ENCODE measurements at regions not wholly inside any gene's neighbourhood (a gene's known extent, or its start where the extent isn't known, plus 50 kb on each side); places are given as distances from the start of the nearest gene placed in this dataset.
"Not testable (repeated sequence)": the region's sequence is repeated elsewhere in the genome, so short reads cannot be mapped to it uniquely, and the experiment has no call there.

GRCh38 chr11:90650153-90650552 lies 427.3 kb upstream of the CHORDC1 start:
- H3K4me3 ChIP-seq = no peak overlapping the region
- 0 to 100% (median 77%) methylated on average over 1 to 2 of the region's 2 CpGs; no CpG with 5 or more reads in 2 of the 10 experiments for WGBS, 10 experiments
- no peak overlapping the region for H3K27ac ChIP-seq
- in situ Hi-C loops (cut with MboI; ENCODE audit: low pct_unique_long_range_greater_than_20kb in 2 of 9, low sequenced_read_pairs in 9 of 9, unreplicated experiment in 9 of 9) = no loop called here
- H3K4me1 ChIP-seq (replicated peaks in 1 of 2) = peaks cover 0 to 2% of the 10 kb centered on the region in 2 donors
- ATAC-seq (replicated peaks in 6 of 8) = peak in 5 of 8 experiments; percentile 15 to 63 (median 38)

DNA sequence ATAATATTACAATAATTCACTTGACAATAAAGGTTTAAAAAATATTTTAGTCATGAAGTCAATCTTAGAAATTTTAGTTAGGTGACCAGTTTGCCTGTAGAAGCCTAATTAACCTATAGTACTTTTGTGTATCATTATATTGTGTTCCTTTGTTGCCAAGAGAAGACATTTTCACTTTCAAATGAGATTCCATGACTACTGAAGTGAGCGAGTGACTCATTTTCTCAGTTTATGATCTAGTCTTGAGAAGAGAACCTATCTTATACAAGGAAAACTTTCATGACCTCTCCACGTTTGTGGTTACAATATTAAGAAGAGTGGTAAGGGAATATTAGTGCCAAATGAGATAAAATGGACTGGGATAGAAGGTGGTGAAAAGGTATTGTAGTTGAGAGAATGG lies 423.9 kb upstream of the CHORDC1 start:
- in situ Hi-C loops (cut with MboI; ENCODE audit: low pct_unique_long_range_greater_than_20kb in 2 of 9, low sequenced_read_pairs in 9 of 9, unreplicated experiment in 9 of 9) = no loop called here
- WGBS, 10 experiments = 0 to 100% (median 80%) methylated on average over 1 to 2 of the region's 2 CpGs; no CpG with 5 or more reads in 1 of the 10 experiments
- H3K4me1 ChIP-seq (replicated peaks in 1 of 2) = peaks cover 0 to 2% of the 10 kb centered on the region in 2 donors
- no peak for ATAC-seq (replicated peaks in 6 of 8)
- no peak overlapping the region for H3K4me3 ChIP-seq
- H3K27ac ChIP-seq = no peak overlapping the region

DNA sequence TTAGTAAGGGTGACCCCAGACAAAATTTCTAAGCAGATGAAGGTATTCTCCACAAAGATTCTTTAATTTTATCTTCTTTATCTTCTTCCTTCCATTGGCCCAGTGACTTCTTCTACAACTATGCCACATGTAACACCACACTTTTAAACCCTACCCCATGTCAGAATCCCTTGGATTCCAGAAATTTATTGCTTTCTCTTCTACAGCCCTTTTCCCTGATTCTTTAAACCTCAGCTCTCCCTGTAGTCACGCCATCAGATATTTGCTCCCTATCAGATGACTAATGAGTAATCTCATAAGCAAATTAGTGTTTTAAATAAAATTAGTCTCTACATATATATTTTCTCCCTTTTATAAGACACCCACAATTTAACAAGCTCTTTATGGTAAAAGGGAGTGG lies 423.4 kb upstream of the CHORDC1 start:
- no peak overlapping the region for H3K4me3 ChIP-seq
- in situ Hi-C loops (cut with MboI; ENCODE audit: low pct_unique_long_range_greater_than_20kb in 2 of 9, low sequenced_read_pairs in 9 of 9, unreplicated experiment in 9 of 9) = no loop called here
- WGBS, 10 experiments = 0 to 100% (median 75%) methylated on average over 1 of the region's 1 CpG; no CpG with 5 or more reads in 1 of the 10 experiments
- no peak overlapping the region for H3K27ac ChIP-seq
- peaks cover 0 to 2% of the 10 kb centered on the region in 2 donors for H3K4me1 ChIP-seq (replicated peaks in 1 of 2)
- no peak for ATAC-seq (replicated peaks in 6 of 8)

DNA sequence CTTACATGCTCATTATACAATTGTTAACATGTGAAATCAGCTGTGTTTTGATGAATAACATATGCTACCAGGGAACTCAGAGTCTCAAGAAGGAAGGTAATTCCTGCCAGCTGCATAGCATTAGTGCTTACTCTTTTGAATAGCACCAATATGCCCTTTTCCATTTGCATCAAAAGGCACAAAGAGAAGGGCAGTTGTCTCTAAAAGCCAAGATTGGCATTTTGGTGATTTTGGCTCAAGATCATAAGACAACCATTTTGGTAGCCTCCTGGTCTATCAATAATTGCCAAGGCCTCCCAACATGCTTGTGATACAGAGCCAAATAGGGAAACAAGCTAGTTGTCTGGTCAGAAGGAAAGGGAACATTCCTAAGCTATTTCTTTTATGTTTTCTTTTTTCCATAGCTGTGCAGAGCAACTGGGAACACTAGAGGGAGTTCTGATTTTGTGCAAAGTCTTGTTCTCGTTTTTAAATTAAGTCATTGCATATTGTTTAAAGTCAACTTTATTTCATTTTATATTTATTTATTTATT lies 416.7 kb upstream of the CHORDC1 start:
- Histone ChIP-seq H3K4me1 (replicated peaks in 1 of 2) (no peaks in the 10 kb centered on the region), H3K27ac (no peak overlapping the region), H3K4me3 (no peak overlapping the region)
- peak in 2 of 8 experiments; percentile 61 to 67 for ATAC-seq (replicated peaks in 6 of 8)
- in situ Hi-C loops (cut with MboI; ENCODE audit: low pct_unique_long_range_greater_than_20kb in 2 of 9, low sequenced_read_pairs in 9 of 9, unreplicated experiment in 9 of 9) = no loop called here
- WGBS, 10 experiments = 0 to 33% (median 0%) methylated on average over 1 of the region's 1 CpG; no CpG with 5 or more reads in 2 of the 10 experiments

GRCh38 chr11:90635886-90636285 lies 413.0 kb upstream of the CHORDC1 start:
- H3K4me1 ChIP-seq (replicated peaks in 1 of 2) = no peaks in the 10 kb centered on the region
- WGBS, 10 experiments = 0 to 100% (median 86%) methylated on average over 1 of the region's 1 CpG; no CpG with 5 or more reads in 5 of the 10 experiments
- no peak for ATAC-seq (replicated peaks in 6 of 8)
- no peak overlapping the region for H3K4me3 ChIP-seq
- in situ Hi-C loops (cut with MboI; ENCODE audit: low pct_unique_long_range_greater_than_20kb in 2 of 9, low sequenced_read_pairs in 9 of 9, unreplicated experiment in 9 of 9) = no loop called here
- H3K27ac ChIP-seq = no peak overlapping the region

DNA sequence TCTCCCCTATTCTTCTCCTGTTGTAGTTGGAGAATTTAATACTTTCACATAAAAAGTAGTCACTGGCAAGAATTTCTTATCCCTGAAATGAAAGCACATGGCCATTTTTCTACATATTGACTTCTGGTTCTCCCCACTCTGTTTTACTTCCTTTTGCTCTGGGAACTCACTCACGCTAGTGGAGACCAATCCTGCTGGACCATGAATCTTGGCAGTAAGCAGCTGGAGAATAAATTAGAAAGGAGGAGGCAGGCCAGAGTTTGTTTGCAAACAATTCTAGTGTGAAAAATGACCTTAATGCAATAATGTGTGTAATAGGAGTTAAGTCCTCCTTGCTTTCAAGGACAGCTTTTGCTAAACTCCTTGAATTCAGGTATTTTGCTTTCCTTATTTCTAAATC lies 412.3 kb upstream of the CHORDC1 start:
- Histone ChIP-seq H3K4me1 (replicated peaks in 1 of 2) (no peaks in the 10 kb centered on the region), H3K27ac (no peak overlapping the region), H3K4me3 (no peak overlapping the region)
- in situ Hi-C loops (cut with MboI; ENCODE audit: low pct_unique_long_range_greater_than_20kb in 2 of 9, low sequenced_read_pairs in 9 of 9, unreplicated experiment in 9 of 9) = no loop called here
- WGBS, 10 experiments = 0 to 100% (median 69%) methylated on average over 1 of the region's 1 CpG; no CpG with 5 or more reads in 2 of the 10 experiments
- ATAC-seq (replicated peaks in 6 of 8) = peak in 1 of 8 experiments; percentile 34

DNA sequence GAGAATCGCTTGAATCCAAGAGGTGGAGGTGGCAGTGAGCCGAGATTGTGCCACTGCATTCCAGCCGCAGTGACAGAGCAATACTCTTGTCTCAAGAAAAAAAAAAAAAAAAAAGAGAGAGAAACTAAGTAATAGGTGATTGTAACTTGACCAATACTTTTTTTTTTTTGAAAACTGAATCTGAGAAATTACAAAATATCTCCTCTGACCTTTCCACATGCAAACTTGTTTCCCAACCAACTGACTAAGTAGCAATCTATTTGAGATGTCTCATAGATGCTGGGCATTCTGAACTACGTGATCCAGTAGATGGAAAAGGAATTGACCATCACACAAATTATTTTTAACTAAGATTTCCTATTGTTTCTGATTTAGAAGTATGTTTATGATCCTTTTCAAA lies 407.3 kb upstream of the CHORDC1 start:
- H3K4me3 ChIP-seq = no peak overlapping the region
- no peak overlapping the region for H3K27ac ChIP-seq
- in situ Hi-C loops (cut with MboI; ENCODE audit: low pct_unique_long_range_greater_than_20kb in 2 of 9, low sequenced_read_pairs in 9 of 9, unreplicated experiment in 9 of 9) = no loop called here
- ATAC-seq (replicated peaks in 6 of 8) = no peak
- no peaks in the 10 kb centered on the region for H3K4me1 ChIP-seq (replicated peaks in 1 of 2)
- WGBS, 10 experiments = 0 to 100% (median 78%) methylated on average over 1 to 4 of the region's 4 CpGs

DNA sequence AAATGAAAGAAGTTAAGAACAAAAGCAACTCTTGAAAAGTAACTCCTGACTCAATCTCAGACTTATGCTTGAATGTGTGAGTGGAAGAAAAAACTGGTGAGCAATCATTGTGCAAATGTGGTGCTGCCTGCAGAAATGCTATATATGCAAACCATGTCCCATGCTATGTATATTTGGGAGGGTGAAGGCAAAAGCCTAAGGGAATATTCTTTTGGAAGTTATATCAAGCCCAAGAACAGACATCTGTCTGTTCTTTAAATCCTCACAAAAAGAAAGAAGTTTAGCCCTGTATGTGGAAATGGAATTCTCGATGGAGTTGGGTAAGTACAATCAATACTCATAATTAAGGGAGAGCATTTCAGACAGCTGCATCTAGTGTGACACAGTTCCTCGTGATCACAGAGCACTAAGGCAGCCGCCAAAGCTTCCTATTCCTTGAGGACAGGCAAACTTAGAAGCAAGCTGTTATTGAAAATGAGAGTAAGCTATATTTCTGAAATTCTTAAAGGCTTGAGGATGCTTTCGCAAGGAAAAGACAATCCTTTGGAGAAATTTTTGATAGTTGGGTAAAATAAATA lies 406.5 kb upstream of the CHORDC1 start:
- Histone ChIP-seq H3K4me1 (replicated peaks in 1 of 2) (no peaks in the 10 kb centered on the region), H3K4me3 (no peak overlapping the region), H3K27ac (no peak overlapping the region)
- in situ Hi-C loops (cut with MboI; ENCODE audit: low pct_unique_long_range_greater_than_20kb in 2 of 9, low sequenced_read_pairs in 9 of 9, unreplicated experiment in 9 of 9) = no loop called here
- WGBS, 10 experiments = 10 to 100% (median 88%) methylated on average over 1 to 4 of the region's 4 CpGs; no CpG with 5 or more reads in 1 of the 10 experiments
- ATAC-seq (replicated peaks in 6 of 8) = peak in 2 of 8 experiments; percentile 21 to 93

DNA sequence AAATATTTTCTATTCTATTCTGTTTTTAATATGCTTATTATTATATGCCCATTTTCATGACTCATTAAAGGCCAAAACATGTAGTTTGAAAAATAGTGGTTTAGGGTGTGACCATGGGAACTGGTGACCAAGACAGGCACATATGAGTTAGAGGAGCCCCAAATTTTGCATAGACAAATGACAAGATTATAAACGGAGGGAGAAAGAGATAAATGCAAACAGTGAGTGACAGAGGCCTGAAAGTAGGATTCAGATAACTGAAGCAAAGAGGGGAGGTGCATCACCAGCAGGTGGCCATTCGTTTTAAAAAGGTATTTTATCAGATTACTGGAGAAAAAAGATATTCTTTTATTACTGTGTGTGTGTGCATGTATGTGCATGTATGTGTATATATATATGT lies 391.5 kb upstream of the CHORDC1 start:
- WGBS, 10 experiments = 0 to 100% (median 48%) methylated on average over 1 to 2 of the region's 2 CpGs; no CpG with 5 or more reads in 1 of the 10 experiments
- Histone ChIP-seq H3K4me1 (replicated peaks in 1 of 2) (no peaks in the 10 kb centered on the region), H3K4me3 (no peak overlapping the region), H3K27ac (no peak overlapping the region)
- in situ Hi-C loops (cut with MboI; ENCODE audit: low pct_unique_long_range_greater_than_20kb in 2 of 9, low sequenced_read_pairs in 9 of 9, unreplicated experiment in 9 of 9) = no loop called here
- ATAC-seq (replicated peaks in 6 of 8) = no peak

DNA sequence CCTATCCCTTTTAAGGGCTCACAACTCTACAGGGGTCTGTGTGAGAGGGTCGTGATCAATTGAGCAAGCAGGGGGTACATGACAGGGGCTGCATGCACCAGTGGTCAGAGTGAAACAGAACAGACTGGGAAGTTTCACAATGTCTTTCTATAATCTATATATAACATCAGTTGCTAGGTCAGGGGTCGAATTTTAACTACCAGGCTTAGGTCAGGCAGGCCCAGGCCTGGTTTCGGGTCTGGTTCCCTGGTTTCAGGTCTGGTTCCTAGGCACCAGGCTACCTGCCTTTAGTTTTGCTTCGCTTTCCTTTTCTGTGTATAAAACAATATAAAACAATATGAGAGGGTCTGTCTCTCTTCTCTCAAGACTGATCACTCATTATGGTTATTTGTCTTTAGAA lies 390.2 kb upstream of the CHORDC1 start:
- ATAC-seq (replicated peaks in 6 of 8); H3K4me3 ChIP-seq; in situ Hi-C loops (cut with MboI; ENCODE audit: low pct_unique_long_range_greater_than_20kb in 2 of 9, low sequenced_read_pairs in 9 of 9, unreplicated experiment in 9 of 9); H3K4me1 ChIP-seq (replicated peaks in 1 of 2); H3K27ac ChIP-seq: not testable (repeated sequence)
- 0 to 100% (median 75%) methylated on average over 1 to 4 of the region's 4 CpGs; no CpG with 5 or more reads in 2 of the 10 experiments for WGBS, 10 experiments

GRCh38 chr11:90606721-90607120 lies 383.9 kb upstream of the CHORDC1 start:
- Histone ChIP-seq H3K4me1 (replicated peaks in 1 of 2) (no peaks in the 10 kb centered on the region), H3K27ac (no peak overlapping the region), H3K4me3 (no peak overlapping the region)
- WGBS, 10 experiments = 0 to 100% (median 43%) methylated on average over 1 of the region's 1 CpG; no CpG with 5 or more reads in 3 of the 10 experiments
- in situ Hi-C loops (cut with MboI; ENCODE audit: low pct_unique_long_range_greater_than_20kb in 2 of 9, low sequenced_read_pairs in 9 of 9, unreplicated experiment in 9 of 9) = no loop called here
- peak in 1 of 8 experiments; percentile 11 for ATAC-seq (replicated peaks in 6 of 8)

GRCh38 chr11:90601261-90601660 lies 378.4 kb upstream of the CHORDC1 start:
- no peak for ATAC-seq (replicated peaks in 6 of 8)
- Histone ChIP-seq H3K4me1 (replicated peaks in 1 of 2) (no peaks in the 10 kb centered on the region), H3K4me3 (no peak overlapping the region), H3K27ac (no peak overlapping the region)
- in situ Hi-C loops (cut with MboI; ENCODE audit: low pct_unique_long_range_greater_than_20kb in 2 of 9, low sequenced_read_pairs in 9 of 9, unreplicated experiment in 9 of 9) = no loop called here
- 0 to 100% (median 40%) methylated on average over 1 of the region's 1 CpG; no CpG with 5 or more reads in 5 of the 10 experiments for WGBS, 10 experiments

- Histone ChIP-seq H3K27ac (no peak overlapping the region), H3K4me1 (replicated peaks in 1 of 2) (peaks cover 0 to 5% of the 10 kb centered on the region in 2 donors), H3K4me3 (no peak overlapping the region)
- in situ Hi-C loops (cut with MboI; ENCODE audit: low pct_unique_long_range_greater_than_20kb in 2 of 9, low sequenced_read_pairs in 9 of 9, unreplicated experiment in 9 of 9) = no loop called here
- ATAC-seq (replicated peaks in 6 of 8) = no peak
- 0 to 100% (median 62%) methylated on average over 1 of the region's 1 CpG; no CpG with 5 or more reads in 6 of the 10 experiments for WGBS, 10 experiments
These were observed 371.8 kb upstream of the CHORDC1 start for GRCh38 chr11:90594658-90595057.

DNA sequence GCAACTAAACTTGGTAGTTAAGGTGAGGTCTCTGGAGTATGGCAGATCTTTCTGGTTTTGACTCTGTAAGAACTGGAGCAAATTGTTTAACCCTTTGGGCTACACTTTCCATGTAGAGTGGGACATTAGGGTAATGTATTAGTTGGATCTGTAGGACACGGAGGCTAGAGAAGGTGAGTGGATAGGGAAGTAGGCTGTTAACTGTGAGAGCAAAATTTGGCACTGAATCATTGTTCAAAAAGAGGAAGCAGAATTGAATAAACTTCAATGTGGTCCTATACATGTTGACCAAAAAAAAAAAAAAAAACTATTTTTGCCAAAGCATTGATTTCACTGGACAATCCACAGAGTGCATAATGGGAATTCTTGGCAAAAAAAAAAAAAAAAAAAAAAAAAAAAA lies 370.2 kb upstream of the CHORDC1 start:
- Histone ChIP-seq H3K4me3 (no peak overlapping the region), H3K4me1 (replicated peaks in 1 of 2) (peaks cover 0 to 7% of the 10 kb centered on the region in 2 donors), H3K27ac (no peak overlapping the region)
- 20 to 100% (median 67%) methylated on average over 1 of the region's 1 CpG; no CpG with 5 or more reads in 1 of the 10 experiments for WGBS, 10 experiments
- in situ Hi-C loops (cut with MboI; ENCODE audit: low pct_unique_long_range_greater_than_20kb in 2 of 9, low sequenced_read_pairs in 9 of 9, unreplicated experiment in 9 of 9) = no loop called here
- ATAC-seq (replicated peaks in 6 of 8) = no peak
